ENCODE measurements at regions not wholly inside any gene's neighbourhood (a gene's known extent, or its start where the extent isn't known, plus 50 kb on each side); places are given as distances from the start of the nearest gene placed in this dataset.

DNA sequence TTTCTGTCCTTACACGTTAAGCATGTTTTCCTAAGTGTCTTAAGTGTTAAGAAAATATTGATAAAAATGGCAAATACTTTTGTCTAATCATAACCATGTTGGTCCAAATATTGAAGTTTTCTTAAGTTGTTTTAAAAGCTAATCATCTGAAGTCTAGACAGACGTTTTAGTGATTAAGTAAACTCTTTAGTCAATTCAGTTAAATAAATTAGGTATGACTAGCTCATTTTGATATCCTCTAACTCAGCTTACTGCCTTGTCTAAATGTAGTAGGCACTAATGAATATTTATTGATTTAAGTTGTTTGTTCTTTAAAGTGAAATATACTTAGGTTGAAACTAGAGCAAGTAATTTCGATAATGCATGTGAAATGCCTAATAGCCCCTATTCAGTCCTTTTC is 471.8 kb upstream of the CHST9 start:
- H3K4me3 ChIP-seq = no peak overlapping the region
- no peak overlapping the region for H3K27ac ChIP-seq

DNA sequence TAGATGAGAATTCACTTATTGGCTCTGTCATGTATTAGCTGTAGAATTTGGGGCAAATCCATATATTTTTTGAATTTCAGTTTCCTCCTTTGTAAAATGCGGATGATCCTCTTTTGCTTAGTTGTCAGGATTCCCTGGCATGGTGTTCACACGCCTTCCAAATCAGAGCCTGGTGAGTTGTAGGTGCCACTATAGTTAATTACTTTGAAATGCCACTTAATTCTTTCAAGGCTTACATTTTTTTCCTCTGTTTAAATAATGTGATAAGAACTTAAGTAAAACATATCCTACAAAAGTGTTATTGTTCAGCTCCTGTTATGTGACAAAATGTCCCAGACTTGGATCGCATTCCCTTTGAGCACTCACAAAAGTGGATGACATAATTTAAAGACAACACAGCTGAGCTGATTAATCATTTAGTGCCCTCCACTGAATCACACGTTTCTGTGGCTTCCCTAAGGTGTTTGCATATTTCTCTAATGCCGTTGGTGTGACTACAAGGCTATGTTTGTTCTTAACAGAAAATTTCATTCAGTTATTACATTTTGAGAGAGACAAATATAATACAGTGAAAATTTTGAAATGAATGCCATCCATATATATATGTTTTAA is 471.2 kb upstream of the CHST9 start:
- Histone ChIP-seq H3K27ac (no peak overlapping the region), H3K4me3 (no peak overlapping the region)

DNA sequence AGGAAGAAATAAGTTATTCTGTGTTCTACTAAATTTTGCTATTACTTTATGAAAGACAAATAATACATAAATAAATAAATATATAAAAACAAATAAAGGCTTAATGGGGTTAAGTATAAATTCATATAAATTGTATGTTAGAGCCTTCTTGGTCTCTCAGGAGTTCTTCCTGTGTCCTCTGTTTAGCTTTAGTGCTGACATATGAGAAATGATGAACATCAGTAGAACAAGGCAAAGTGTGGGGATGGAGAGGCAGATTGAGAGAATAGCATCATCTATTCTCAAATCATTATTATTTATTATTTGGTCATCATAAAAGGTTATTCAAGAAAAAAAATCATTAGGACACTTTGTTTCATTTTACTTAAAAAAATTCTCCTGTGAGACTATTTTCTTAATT is 468.1 kb upstream of the CHST9 start:
- Histone ChIP-seq H3K4me3 (no peak overlapping the region), H3K27ac (no peak overlapping the region)

DNA sequence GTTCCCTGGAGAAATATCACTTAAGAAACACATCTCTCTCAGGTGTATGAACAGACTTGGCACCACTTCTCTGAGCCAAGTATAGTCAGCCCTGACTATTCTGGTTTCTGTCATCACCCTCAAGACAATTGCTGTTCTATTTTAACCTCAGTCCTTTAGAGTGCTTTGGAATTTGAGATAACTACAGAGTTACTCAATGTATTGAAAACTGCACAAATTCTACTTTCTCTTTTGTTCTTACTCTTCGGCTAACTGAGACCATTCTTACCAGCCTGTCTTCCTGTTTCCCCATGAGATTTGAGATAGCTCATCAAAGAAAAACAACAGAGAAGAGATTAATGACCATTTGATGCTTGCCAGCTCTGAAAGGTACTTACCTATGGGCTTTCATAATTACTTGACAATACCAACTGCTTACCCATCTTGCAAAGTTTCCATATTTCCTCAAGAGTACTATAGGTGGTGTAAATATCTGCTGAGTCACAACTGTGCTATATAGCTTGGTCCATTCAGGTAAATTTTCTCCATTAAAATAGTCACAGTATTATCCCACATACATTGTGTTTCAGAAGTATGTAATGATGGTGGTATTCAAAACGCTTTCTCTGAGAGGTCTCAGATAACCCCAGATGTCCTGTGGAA is 467.5 kb upstream of the CHST9 start:
- no peak overlapping the region for H3K4me3 ChIP-seq
- no peak overlapping the region for H3K27ac ChIP-seq

DNA sequence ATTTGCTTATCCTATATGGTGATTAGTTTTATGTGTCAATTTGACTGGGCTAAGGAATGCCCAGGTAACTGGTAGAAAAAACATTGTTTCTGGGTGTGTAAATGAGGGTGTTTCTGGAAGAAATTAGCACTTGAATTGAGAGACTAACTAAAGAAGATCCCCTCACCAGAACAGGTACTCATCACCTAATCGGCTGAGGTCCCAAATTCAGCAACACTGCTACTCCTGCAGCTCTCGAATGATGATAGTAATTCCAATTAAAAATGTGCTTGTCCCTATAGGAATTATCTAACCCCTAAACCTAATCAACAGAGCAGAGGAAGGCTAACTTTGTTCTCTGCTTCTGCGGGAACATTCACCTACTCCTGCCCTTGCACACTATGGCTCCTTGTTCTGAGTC is 464.5 kb upstream of the CHST9 start:
- Histone ChIP-seq H3K27ac (no peak overlapping the region), H3K4me3 (no peak overlapping the region)

DNA sequence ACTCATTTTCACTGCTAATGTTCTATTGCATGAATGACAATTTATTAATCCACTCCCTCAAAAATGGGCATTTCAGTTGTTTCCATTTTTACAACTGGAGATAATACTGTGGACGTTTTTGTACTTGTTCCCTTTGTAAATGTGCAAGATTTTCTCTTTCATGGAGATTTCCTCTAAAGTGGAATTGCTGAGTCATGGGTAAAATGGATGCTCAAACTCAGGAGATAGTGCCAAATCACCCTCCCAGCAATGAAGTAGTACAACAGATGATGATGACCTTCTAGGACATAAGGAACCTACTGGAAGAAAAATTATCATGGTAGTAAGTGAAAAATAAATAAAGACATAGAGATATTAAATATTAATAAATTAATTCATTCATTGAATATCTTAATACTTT is 460.8 kb upstream of the CHST9 start:
- Histone ChIP-seq H3K27ac (no peak overlapping the region), H3K4me3 (no peak overlapping the region)

DNA sequence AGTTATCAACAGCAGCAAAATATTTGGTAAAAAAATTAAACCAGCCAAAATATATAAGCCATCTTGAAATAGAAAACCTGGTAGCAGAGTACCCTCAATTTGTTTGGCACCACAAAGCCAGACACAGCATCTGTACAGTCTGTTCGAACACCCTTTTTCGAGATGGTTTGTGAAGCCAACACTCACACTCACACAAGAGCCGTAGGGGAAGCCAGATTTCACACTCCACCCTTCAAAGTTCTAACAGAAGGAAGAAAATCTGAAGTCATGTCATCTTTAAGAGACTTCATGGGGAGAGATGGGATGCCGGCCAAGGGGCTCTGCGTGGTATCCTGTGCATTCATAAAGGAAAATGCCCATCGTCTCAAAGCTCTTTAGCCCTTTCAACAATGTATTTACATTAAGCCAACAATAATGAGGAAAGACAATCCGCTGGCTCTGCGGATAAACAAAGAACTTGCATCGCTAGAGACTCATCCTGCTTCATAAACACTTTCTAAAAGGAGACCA is 451.5 kb upstream of the CHST9 start:
- H3K4me3 ChIP-seq = no peak overlapping the region
- no peak overlapping the region for H3K27ac ChIP-seq

DNA sequence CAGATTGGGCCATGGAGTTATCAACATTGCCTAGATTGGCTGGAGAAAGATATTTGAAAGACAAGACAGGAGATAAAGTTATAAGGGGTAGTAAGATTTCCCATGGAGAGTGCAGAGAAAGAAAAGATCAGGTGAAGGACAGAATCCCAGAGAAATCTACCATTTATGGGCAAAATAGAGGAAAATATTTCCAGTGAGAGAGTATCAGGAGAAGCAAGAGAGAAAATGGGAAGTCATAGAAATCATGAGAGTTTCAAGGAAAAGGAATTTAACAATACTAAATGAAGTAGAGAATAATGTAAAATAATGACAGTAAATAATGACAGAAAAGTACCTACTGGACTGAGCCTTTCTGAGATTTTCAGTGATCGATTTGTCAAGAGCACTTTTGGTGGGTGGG is 447.6 kb upstream of the CHST9 start:
- Histone ChIP-seq H3K27ac (no peak overlapping the region), H3K4me3 (no peak overlapping the region)

DNA sequence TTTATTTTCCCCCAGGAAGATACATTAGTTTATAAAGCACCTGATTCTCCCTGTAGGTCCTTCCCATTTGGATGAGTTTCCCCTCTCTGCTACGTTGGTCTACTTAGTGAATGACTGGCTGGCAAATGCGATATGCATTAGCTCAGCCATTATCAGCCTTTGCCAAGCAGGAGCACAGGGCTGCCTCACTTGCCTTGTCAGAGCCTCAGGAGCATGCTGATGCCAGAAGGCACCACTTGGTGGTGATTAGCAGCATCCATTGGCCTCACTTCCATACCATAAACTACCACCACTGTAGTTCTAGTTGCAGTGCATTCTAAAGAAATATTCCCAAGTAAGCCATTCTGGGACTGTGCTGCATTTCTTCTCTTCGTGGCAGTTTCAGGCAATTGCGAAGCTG is 442.8 kb upstream of the CHST9 start:
- no peak overlapping the region for H3K27ac ChIP-seq
- no peak overlapping the region for H3K4me3 ChIP-seq

DNA sequence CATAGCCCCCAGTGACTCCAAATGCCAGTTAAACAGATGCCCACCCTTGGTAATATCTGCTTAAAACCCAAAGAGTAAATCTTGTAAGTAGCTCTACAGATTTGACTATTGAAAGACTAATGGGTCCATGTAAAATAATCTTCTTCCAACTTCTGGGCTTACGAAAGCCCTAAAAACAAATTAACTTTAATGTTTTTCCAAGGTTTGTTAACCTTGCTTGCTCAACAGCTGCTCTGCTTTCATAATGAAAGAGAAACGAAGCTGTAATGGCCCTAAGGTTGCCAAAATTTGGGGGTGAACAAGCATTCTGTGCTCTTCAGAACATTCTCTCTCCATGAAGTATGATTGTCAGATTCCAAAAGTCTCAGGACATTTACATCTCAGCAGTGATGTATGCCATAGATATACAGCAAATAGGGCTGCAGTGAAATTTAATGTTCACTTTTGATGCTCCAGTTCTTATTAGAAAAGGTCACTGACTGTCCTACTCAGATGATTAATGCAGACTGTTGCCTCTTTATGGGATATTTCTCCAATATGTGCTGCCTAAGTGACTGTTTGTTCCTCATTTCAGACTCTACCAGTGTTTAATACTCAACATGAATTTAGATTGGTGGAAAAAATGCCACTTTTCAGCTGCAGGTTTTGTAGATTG is 436.3 kb upstream of the CHST9 start:
- no peak overlapping the region for H3K4me3 ChIP-seq
- H3K27ac ChIP-seq = no peak overlapping the region

DNA sequence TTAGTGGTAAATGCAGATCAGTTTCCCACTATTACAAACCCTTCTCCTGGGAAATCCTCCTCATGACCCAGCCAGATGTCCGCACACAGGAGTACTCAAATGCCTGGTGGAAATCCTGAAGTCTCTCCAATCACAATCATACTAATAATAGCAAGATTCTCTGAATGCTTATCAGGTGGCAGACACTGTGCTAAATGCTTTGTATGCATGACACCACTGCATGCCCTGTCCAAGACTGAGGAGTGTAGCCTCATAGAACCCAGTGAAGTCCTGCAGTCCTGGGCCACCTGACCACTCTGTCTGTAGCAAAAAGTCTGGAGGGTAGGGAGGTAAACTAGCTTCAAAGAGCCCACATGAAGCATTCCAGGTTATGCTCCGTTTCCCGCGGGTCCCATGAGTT is 434.8 kb upstream of the CHST9 start:
- Histone ChIP-seq H3K27ac (no peak overlapping the region), H3K4me3 (no peak overlapping the region)

DNA sequence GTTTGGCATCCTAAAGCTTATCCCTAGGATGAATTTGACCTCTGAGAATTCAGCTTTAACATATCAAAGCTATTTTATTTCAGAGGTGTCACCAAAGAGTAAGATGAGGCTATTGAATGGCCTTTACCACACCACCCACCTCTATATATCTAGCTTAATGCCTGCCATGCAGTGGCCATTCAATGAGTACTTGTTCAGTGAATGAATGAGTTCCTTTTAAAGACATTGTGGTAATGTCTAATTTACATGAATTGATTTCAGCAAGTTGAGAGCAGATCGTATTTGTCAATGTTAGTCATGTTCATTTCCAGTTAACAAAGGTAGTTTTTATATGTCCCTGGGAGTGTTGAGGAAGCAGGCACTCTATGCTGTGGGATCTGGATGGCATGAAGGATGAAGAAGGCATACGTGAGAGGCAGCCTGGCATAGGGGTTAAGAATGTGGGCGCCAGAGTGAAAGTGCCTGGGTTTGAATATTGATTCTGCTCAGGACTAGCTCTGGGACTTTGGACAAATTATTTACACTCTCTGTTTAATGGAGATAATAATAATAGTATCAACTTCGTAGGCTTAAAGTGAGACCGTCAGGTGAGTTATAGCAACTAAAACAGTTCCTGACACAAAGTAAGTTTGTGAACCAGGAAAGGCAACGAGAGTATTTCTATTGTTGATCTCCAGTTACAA is 434.1 kb upstream of the CHST9 start:
- Histone ChIP-seq H3K27ac (no peak overlapping the region), H3K4me3 (no peak overlapping the region)

DNA sequence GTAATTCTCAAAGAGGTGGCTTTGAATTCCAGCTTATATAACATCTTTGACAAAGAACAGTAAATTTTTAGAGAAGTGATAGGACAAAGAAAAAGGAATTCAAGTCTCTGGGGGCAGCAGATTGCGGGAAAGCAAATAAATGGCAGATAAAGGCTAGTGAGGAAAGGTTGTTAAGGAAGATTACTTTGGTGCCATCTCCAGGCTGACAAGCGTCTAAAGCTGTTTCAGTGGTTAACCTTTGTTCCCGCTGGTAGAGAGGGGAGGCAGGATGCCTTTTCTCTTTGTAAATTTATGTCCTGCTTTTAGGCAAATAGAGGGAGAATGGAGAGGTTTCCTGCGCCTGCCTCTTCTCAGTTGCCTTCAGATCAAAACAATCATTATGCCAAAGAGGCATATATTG is 431.2 kb upstream of the CHST9 start:
- no peak overlapping the region for H3K4me3 ChIP-seq

DNA sequence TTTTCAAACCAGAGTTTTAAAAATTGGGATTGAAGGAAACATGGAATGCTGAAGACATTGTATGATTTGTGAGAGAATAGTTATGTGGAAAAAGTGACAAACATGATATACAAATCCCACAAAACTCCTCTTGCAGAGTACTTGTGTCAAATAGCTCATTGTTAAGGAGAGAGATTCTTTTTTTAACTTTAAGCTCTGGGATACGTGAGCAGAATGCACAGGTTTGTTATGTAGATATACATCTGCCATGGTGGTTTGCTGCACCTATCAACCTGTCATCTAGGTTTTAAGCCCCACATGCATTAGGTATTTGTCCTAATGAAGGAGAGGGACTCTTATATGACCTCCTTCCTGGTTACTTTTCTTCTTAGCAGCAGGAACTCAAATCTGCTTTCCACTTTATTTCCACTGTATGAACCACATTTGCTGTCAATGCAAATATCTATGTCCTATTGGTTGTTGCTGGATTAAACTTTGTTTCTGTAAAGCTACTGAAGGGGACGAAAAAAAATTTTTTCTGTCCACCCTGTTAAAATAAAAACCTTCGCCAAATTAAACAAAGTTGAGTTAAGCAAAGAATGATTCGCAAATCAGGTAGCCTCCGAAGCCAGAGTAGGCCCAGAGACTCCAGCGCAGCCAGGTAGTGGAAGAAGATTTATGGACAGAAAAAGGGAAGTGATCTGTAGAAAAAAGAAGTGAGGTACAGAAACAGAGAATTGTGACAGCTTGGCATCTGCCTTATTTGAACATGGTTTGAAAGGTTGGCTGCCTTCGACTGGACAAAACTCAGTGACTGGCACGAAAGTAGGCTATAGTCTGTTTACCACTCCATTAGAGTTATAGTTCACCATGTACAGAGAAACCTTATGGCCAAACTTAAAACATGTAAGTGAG is 430.1 kb upstream of the CHST9 start:
- Histone ChIP-seq H3K4me3 (no peak overlapping the region), H3K27ac (no peak overlapping the region)

More for the DNA sequence above, 431.2 kb upstream of the CHST9 start:
- H3K27ac ChIP-seq = no peak overlapping the region

DNA sequence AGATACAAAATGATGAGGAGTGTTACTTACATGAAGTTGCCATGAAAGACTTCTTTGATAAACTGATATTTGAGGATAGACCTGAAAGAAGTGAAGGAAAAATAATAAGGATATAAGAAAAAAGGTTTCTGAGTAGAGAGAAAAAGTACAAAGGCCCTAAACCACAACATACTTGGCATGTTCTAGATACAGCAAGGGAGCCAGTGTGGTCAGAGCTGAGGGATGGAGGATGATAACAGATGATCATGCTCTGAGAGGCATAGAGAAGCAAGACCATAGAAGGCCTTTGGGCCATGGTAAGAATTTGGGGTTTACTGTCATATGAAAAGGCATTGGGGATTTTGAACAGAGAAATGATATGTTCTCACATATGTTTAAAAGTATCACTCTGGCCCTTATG is 424.1 kb upstream of the CHST9 start:
- H3K27ac ChIP-seq = no peak overlapping the region
- H3K4me3 ChIP-seq = no peak overlapping the region

DNA sequence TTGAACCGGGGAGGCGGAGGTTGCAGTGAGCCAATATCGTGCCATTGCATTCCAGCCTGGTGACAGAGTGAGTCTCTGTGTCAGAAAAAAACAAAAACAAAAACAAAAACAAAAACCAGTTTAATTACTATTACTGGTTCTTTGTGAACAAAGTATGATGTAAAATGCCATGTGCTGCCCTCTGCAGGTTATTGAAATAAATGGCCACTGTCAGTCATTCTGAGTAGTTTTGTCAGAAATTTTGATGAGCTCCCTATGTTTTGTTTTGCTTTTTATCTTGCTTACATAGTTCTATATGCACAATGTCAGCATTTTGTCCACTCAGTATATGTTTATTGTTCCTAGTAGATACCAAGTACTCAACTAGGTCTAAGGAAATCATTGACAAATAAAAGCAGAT is 423.6 kb upstream of the CHST9 start:
- Histone ChIP-seq H3K27ac (no peak overlapping the region), H3K4me3 (no peak overlapping the region)

DNA sequence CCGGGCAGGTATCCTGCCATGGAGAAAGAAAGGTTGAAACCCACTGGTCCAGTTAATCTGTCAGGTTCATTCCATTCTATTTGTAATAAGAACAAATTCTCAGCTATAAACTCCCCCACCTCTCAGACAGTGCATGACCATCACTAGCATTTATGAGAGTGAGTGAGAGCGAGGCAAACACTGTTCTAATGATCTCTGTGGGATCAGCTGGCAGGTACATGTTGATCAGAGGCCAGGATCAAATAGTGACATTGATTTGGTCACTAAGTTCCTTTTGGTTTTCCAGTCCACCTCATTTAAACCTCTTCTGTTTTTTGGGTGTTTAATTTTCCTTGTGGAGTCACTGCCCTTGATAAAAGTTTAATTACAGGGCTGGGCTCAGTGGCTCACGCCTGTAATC is 423.1 kb upstream of the CHST9 start:
- H3K27ac ChIP-seq = no peak overlapping the region

DNA sequence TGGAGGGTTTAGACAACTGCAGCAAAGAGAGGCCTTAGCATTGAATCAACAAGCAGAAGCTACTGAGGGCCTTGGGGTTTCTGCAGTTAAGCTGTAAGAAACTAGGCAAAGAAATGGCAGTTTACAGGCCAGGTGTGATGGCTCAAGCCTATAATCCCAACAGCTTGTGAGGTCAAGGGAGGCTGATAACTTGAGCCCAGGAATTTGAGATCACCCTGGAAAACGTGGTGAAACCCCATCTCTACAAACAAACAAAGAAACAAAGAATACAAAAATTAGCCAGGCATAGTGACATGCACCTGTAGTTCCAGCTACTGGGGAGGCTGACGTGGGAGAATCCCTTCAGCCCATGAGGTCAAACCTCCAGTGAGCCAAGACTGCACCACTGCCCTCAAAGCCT is 421.6 kb upstream of the CHST9 start:
- no peak overlapping the region for H3K27ac ChIP-seq
- H3K4me3 ChIP-seq = no peak overlapping the region

More for the DNA sequence above, 423.1 kb upstream of the CHST9 start:
- H3K4me3 ChIP-seq = no peak overlapping the region

DNA sequence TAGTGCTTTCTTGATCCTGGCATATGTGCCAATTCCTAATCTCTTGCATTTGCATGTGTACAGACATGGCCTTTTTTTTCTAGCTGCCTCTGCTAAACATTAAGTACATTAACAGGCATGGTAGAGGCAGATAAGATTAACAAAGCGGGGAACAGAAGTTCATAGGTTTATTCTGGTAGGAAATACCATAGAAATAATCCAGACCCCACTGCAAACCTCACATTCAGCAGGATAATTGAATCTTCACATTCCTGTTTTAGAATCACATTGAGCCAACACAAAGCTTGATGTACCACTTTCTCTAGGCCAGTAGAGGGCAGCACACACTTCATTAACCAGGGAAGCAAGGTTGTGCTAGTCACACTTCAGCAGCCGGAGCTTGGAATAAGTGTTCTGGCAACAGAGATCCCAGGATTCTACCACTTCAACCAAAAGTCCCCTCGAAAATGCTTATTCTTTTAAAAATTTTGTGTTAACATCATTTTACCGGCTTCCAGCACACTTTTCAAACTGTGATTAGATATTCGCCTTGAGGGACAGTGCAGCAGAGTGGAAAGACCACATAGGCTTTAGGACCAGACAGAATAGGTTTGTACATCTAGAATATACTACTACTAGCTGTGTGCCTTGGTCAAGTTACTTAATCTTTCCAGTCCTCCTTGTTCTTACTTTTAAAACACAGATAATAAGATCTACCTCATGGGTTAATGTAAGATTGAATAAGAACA is 420.2 kb upstream of the CHST9 start:
- H3K27ac ChIP-seq = no peak overlapping the region
- H3K4me3 ChIP-seq = no peak overlapping the region

Data from skin epidermis (tissue), 12 donors.